GM12872 (cell line): ENCODE measurements at regions not wholly inside any gene's neighbourhood (a gene's known extent, or its start where the extent isn't known, plus 50 kb on each side); places are given as distances from the start of the nearest gene placed in this dataset.

Experiments
- CTCF ChIP-seq: IDR thresholded peaks from 3 replicates; pipeline ENCODE4 v1.5.1; 2011; ENCODE audit warnings: low read depth, mild to moderate bottlenecking, low read length, moderate library complexity; ENCODE audit not compliant: insufficient read depth

GRCh38 chr7:52486267-52486666 is 549.2 kb upstream of the POM121L12 start:
- no peak for TF ChIP-seq CTCF

GRCh38 chr7:52482076-52482475 is 553.4 kb upstream of the POM121L12 start:
- TF ChIP-seq CTCF: no peak

- no peak for TF ChIP-seq CTCF
Observed at GRCh38 chr7:52481571-52481970, 553.9 kb upstream of the POM121L12 start.

GRCh38 chr7:52479990-52480389 is 555.4 kb upstream of the POM121L12 start:
- no peak for TF ChIP-seq CTCF

GRCh38 chr7:52475001-52475582 is 560.3 kb upstream of the POM121L12 start:
- no peak for TF ChIP-seq CTCF

GRCh38 chr7:52473756-52474155 is 561.7 kb upstream of the POM121L12 start:
- no peak for TF ChIP-seq CTCF

- TF ChIP-seq CTCF: no peak
Observed at GRCh38 chr7:52472006-52472620, 563.3 kb upstream of the POM121L12 start.
